NCI-H82 treated with DMSO at 0.1 percent for 48 hours (cell line): ENCODE measurements at regions not wholly inside any gene's neighbourhood (a gene's known extent, or its start where the extent isn't known, plus 50 kb on each side); places are given as distances from the start of the nearest gene placed in this dataset.
"Not testable (repeated sequence)": the region's sequence is repeated elsewhere in the genome, so short reads cannot be mapped to it uniquely, and the experiment has no call there.

Experiments used
- DNase-seq: peaks from one replicate; lab custom pipeline; 2025; ENCODE audit not compliant: unreplicated experiment; lab: John Stamatoyannopoulos, UW

DNA sequence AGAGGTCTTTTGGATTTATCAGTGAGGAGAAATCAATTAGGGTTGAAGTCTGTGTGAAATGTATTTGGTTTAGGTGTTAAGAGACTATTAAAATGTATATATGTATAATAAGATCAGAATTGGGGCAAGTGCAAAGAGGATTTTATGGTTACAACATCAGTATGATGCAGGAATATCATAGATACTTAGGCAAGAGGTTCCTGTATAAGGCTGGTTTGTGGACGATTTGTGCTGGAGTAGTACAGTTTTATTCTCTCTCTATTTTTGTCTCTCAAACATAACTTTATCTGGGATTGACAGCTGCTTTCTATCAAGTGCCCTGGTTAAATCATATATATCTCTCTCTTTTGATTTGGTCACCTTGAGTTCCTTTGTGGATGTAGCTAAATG, 142.5 kb downstream of the CTH start:
- no peak for DNase-seq

DNA sequence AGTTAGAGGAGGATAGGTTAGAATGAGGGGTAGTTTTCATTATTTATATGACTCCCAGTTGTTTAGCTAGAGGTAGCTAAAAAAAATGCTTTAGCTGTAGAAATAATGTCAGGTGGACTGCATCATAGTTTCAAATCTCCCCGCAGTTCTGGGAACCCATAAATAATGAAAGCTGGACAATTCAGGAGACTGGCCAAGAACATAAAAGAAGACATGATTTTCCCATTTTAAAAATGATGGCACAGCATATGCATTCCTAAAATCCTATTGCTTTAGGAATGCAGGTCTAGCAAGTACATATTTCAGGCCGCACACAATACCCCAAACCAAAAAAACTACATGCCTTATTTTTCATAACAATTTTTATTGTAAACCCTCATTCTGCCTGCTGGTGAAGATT, 143.3 kb downstream of the CTH start:
- DNase-seq = no peak

DNA sequence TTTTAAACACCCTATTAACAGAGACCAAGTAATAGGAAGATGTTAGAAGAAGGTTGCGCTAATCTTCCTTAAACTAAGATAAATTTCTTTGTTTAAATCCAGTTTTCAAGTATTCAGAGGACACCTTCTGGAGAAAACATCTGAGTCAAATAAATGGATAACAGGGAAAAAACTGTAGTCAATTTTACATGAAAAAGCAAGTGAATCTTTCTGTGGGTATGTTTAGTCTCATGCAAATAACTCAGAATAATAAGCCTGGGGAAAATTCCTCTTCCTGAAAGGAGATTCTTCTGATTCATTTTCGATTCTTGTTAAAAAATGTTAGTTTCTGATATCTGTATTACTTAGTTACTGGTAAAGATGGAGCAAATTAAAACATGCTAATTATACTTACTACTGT, 145.5 kb downstream of the CTH start:
- DNase-seq = no peak

DNA sequence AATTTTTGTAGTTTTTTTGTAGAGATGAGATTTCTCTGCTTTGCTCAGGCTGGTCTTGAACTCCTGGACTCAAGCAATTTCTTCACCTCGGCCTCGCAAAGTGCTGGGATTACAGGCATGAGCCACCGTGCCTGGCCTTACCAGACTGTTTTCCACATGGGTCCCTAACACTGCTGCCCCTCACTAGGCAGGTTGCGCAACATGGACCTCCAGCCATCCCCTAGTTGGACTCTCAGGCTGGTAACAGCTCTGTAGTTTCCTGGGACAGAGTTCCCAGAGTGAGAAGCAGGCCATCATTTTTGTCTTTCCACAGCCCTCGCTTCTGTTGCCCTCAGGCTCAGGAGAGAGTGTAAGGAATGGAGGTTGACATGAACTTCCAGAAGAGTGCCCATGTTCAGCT, 156.1 kb downstream of the CTH start:
- DNase-seq = no peak

DNA sequence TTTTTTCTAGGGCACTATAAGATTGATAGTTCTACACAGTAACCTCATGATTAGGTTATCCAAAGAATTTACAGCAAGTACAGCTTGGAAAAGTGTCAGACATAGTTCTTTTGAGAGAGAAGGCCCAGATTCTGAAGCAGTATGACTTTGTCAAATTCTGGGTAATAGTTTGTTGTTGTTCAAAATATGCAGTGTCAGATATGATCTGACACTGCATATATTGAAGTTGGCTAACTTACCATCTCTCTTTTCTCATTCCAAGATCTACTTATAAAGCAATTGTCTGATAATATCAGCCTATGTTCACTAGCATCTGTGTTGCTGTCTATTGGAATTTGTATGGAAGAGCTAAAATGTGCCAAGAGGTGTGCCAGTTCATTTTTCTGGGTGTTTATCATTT, 160.1 kb downstream of the CTH start:
- DNase-seq = no peak

DNA sequence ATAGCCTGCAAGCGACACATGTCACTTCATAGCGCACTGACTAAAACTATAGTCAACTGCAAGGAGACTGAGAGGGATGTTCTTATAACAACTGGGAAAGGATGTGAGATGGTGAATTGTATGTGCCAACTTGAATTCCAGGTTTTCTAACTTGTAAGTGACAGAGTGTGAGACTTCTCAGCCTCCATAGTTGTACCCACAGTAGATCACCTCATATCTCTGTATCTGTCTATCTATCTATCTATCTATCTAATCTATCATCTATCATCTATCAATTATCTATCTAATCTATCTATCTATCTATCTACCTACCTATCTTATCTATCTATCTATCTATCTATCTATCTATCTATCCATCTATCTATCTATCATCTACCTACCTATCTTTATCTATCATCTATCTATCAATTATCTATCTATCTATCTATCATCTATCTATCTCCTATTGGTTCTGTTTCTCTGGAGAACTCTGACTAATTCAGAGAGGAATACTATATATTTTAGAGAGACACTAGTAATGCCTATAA, 162.3 kb downstream of the CTH start:
- DNase-seq = no peak

DNA sequence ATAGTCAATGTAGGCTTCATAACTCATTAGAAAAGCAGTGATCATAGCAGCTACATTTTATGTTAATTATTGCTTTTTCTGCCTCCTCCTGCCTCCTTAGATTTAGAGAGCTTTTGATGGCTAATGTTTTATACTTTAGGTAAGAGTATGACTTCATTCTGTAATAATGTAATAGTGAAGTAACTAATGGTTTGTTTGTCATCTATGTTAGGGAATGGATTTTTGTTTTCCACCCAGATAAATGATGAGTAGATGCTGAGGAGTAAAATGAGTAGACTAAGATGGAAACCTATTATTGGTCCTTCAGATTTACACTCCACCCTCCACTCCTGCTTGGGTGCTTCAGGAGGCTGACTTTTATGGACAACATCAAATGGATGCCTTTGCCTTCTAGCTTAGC, 170.6 kb downstream of the CTH start:
- no peak for DNase-seq

DNA sequence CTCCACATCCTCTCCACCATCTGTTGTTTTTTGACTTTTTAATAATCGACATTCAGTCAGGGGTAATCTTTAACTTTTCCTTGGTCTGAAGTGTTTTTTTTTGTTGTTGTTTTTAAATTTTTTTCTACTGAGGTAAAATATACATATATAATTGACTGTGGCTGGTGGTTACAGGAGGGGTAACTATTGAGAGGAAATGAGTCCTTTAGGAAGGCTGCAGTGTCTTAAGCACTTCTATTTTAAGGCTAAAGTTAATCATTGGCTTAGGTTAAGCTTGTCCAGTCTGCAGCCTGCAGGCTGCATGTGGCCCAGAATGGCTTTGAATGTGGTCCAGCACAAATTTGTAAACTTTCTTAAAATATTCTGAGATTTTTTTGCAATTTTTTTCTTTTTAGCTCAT, 172.5 kb downstream of the CTH start:
- peak; percentile 24 for DNase-seq

DNA sequence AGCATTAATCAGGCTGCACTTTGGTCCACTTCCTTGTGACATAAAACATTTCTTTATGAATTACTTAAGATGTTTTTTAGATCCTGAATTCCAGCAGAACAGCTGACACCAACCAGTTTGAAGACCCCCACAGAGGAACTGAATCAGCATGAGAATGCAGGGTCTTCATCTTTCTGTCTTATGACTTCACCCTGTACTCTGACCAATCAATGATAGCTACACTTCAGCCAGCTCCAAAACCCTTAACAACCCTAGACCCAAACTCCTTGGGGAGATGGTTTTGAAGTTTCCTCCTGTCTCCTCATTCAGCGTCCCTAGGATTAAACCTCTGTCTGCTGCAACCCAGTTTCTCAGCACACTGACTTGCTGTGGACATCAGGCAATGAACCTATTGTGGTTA, 175.0 kb downstream of the CTH start:
- DNase-seq = no peak

DNA sequence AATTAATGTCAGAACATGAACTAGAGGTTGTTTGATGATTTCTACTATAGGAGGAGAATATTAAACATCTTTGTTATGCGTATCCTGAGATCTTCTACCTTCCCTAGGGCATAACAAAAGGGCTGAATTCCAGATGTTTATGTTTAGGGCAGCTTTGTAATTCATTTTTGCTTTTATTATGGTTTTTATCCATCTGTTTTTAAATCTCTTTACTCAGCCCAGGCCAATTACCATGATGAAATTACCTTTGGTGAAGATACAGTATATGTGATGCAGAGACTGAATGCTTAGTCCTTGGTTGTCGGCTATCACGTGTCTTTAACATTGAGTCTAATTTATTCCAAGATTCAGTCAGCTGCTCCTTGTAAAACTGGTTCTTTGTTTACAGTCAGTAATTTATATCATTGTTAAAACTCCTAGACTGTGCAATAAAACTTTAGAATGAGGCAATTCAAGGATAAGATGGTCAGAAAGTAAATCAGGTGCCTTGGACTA, 176.9 kb downstream of the CTH start:
- DNase-seq = no peak

DNA sequence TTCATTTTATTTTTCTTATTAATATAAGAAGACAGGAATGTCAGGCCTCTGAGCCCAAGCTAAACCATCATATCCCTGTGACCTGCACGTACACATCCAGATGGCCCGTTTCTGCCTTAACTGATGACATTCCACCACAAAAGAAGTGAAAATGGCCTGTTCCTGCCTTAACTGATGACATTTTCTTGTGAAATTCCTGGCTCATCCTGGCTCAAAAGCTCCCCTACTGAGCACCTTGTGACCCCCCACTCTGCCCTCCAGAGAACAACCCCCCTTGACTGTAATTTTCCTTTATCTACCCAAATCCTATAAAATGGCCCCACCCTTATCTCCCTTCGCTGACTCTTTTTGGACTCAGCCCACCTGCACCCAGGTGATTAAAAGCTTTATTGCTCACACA, 182.5 kb downstream of the CTH start:
- not testable (repeated sequence) for DNase-seq

DNA sequence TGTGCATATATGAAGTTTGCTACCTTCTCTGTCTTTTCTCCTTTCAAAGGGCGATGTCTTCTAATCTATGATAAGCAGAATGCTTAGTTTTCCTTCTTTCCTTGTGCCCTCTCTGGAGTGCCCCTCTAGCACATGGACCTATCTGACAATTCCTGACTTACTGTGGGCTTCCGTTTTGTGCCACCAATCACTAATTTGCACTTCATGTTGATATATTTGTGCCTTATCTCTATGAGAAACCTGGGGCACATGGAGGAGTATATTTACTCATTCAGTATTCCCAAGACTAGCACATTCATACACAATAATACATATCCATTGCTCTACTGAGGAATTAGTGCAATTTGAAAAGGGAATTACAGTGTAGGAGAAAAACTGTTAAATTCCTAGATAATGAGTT, 197.7 kb downstream of the CTH start:
- no peak for DNase-seq

DNA sequence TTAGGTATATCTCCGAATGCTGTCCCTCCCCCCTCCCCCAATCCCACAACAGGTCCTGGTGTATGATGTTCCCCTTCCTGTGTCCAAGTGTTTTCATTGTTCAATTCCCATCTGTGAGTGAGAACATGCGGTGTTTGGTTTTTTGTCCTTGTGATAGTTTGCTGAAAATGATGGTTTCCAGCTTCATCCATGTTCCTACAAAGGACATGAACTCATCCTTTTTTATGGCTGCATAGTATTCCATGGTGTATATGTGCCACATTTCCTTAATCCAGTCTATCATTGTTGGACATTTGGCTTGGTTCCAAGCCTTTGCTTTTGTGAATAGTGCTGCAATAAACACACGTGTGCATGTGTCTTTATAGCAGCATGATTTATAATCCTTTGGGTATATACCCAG, 199.1 kb downstream of the CTH start:
- DNase-seq = not testable (repeated sequence)

DNA sequence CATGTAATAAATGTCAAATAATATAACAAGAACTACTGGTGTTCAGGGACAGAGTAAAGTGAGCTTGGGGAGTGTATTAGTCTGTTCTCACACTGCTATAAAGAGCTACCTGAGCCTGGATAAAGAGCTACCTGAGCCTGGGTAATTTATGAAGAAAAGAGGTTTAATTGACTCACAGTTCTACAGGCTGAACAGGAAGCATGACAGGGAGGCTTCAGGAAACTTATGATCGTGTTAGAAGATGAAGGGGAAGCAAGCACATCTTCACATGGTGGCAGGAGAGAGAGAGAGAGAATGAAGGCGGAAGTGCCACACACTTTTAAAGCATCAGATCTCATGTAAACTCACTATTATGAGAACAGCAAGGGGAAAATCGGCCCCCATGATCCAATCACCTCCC, 205.9 kb downstream of the CTH start:
- no peak for DNase-seq

DNA sequence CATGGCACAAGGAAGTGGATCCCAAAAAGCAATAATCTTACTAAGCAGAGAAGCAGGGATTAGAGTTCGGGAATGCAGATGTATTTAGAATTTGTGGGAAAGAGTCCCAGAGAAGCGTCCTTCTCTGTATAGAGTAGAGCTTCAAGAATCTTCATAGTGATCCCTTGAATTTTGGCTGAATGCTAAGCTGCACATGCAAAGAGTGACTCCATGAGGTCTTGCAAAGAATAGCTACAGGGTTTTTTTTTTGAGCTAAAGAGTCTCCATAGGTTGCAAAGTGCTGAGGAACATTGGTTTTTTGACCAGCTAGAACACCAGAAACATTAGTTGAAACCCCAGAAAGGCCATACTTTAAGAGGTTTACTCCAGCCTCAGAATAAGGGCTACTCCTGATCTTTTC, 206.7 kb downstream of the CTH start:
- DNase-seq = no peak

DNA sequence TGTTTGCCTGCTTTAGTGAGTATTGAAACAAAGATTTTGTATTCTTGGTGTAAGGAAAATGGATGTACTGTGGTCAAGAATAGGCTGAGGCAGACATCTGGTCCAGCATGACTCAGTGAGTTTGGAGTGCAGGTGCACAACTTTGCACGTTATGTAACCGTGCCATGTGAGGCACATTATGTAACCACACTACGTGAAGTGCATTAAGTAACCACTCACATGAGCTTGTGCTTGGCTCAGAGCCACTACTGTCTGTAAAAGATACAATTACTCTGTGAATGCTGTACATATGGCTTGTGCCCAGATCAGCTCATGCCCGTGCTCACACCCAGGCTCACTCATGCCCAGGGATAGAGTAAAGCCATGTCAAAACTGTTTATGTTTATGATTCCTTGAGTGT, 216.8 kb downstream of the CTH start:
- DNase-seq = no peak

DNA sequence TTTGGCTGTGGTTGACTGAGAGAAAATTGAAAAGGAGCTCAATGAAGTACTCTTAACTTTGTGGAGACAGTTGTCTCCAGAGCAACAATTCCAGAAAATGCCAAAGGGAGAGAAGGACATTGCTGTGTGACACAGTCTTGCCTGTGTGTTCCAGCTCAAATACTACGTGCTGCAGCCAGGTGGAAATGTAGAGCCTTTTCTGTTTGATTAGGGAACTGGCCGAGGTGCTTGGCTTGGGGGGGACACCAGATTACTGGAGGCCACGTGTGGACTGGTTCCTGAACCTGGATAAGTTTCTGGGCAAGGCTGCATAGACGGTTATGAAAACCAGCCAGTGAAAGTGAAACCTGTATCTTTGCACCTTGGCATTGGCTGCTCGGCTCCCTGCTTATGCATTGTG, 217.9 kb downstream of the CTH start:
- no peak for DNase-seq

DNA sequence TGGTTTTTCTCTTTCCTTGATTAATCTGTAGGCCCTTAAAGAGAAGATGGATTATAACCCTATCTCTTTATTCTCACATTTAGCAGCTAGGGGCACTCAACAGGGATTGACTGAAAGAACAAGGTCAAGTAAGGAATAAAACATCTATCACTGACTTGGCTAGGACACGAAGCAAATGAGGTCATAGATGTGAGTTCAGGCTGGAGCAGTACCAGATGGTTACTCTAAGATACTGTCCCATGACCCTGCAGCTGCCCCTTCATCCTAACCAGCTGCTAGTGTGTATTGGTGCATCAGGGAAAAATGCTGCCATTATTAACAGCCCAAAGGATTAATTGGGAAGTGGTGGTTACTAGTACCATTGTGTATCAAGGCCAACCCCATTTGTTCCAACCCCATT, 221.9 kb downstream of the CTH start:
- DNase-seq = peak; percentile 34

DNA sequence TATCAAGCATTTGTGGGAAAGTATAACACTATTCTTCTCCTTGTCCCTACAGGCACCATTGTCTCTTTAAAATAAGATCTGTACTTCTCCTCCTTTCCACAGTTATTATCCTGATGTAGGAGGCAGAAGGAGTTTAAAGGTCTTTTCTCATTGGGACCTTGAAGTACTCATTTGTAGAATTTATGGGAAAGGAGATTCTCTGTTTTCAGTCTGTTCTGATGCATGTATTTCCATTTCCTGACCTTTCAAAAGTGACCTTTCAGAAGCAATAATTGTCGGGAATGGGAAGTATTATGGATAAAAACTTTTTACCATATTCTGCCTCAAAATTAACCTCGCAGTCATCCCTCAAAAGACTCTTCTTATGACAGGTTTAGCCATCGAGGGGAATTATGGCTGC, 224.8 kb downstream of the CTH start:
- no peak for DNase-seq

DNA sequence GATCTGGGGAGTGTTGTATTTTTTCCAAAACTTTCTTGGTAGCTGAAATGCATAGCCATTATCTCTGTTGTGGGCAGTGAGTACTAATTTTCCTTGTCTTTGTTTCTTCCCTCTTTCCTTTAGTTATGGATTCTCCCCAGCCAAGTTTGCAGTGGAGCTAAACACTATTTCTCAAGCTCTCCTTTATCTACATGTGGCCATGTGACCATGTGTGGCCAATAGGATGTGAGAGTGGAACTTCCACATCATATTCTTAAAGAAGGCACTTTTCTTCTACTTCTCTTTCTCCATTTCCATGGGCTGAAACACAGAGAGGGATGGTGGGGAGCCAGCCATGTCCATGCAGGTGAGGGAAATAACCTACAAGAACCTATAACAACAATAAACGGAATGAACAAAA, 230.8 kb downstream of the CTH start:
- no peak for DNase-seq

DNA sequence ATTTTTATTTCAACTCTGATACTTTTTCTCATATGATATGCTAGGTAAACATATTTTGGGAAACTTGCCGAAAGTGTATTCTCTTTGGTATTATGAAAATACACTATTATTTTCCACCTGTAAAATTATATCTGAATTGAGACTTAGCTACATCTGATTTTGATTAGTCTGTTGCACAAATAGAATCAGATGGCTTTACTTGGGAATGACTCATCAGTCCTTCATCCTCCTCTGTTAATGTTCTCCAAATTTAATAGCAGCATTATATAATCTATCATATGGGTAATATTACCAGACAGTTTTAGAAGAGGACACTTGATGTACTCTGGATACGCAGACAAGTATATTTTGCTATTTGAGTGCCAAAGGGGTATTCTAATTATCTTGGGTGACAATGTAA, 245.3 kb downstream of the CTH start:
- no peak for DNase-seq

DNA sequence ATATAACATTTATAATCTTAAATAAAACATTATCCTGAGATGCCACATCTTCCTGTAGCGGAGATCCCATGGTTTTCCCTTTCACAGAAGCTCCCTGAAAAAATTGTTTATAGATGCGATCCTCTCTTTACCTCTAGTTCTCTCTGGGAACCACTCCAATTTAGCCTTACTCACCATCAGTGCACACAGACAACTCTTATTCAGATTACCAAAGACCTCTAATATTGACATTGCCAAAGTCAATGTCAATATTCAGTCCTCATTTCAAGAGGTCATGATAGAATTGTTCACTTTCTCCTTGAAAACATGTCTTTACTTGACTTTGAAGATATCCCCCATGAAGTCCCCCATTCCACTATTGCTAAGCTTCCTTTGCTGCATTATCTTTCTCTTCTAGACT, 248.8 kb downstream of the CTH start:
- DNase-seq = no peak

DNA sequence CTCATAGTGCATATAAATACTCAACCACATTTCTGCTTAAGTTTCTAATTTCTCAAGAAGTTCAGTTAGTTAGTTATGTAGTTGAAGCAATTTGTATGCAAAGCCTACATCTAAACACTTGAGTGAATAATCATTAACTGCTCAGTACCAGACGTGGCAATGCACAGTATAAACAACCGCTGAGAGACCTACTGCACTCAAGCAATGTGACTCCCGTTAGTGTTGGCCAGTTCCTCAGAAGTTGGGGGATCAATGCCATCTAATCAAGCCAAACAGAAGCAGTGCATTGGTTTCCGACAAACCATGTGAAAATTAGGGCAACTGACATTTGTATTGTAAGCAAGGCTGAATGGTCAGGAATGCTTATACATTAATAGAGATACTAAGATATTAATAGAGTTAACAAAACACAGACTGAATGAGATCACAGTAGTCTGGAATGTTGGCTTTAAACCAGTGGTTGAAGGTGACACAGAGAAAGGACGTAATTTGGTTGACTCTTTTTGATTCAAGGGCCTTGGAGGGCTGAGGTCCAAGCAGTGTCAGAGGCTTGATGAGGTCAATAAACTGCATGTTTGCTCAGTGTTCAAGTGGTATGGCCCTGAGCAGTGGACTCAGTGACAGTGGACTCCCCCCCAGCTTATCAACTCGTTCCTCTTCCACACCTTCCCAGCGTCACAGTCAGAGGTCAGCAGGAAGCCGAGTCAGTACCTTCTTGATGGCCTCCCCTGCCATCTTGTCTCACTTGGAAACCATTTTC, 255.5 kb downstream of the CTH start:
- DNase-seq = no peak
